ENCODE measurements at regions not wholly inside any gene's neighbourhood (a gene's known extent, or its start where the extent isn't known, plus 50 kb on each side); places are given as distances from the start of the nearest gene placed in this dataset.

DNA sequence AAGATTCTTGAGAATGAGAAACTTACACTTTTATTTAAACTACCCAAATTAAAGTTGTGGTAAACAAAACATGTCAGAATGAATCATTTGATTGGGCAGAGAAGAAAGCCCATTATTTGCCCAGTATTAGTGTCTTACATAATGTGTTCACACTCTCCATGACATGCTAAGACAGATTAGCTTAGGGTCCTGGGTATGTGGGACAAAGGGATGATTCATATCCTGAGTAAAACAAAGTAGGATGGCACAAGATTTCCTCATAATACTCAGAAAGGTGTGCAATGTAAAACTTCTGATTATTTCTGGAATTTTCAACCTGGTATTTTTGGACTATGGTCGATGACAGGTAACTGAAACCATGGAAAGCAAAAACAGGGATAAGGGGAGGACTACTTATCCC lies 183.9 kb upstream of the POU5F2 start:
- TF ChIP-seq, protein P1, sequence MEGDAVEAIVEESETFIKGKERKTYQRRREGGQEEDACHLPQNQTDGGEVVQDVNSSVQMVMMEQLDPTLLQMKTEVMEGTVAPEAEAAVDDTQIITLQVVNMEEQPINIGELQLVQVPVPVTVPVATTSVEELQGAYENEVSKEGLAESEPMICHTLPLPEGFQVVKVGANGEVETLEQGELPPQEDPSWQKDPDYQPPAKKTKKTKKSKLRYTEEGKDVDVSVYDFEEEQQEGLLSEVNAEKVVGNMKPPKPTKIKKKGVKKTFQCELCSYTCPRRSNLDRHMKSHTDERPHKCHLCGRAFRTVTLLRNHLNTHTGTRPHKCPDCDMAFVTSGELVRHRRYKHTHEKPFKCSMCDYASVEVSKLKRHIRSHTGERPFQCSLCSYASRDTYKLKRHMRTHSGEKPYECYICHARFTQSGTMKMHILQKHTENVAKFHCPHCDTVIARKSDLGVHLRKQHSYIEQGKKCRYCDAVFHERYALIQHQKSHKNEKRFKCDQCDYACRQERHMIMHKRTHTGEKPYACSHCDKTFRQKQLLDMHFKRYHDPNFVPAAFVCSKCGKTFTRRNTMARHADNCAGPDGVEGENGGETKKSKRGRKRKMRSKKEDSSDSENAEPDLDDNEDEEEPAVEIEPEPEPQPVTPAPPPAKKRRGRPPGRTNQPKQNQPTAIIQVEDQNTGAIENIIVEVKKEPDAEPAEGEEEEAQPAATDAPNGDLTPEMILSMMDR (IDR thresholded peaks at IDR 0.05): no peak
- no peak for TF ChIP-seq POLR2A (IDR thresholded peaks at IDR 0.05; ENCODE audit: low read depth)
- no peak for TF ChIP-seq EP300 (IDR thresholded peaks at IDR 0.05)
- TF ChIP-seq POLR2AphosphoS5 (IDR thresholded peaks at IDR 0.05): no peak

All from esophagus muscularis mucosa (tissue), 4 donors.